ENCODE measurements at regions not wholly inside any gene's neighbourhood (a gene's known extent, or its start where the extent isn't known, plus 50 kb on each side); places are given as distances from the start of the nearest gene placed in this dataset.
"Not testable (repeated sequence)": the region's sequence is repeated elsewhere in the genome, so short reads cannot be mapped to it uniquely, and the experiment has no call there.

GRCh38 chr6:54440549-54440948, 132.3 kb downstream of the TINAG start:
- no peak for DNase-seq

DNA sequence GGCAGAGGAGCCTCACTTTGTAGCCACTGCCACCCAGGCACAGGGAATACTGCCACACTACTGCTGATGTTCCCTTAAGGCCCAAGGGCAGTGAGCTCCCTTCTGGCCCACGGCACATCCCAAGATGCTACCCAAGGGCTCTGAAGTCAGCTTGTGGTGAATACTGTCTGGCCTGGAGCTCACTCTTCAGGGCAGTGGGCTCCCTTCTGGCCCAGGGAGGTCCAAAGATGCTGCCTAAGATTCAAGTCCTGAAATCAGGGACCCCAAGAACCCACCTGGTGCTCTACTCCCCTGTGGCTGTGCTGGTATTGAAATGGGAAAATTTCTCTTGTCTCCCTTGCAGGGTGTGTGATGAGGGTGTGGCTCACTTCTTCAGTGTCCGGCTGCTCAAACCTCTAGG, 132.8 kb downstream of the TINAG start:
- no peak for DNase-seq

- DNase-seq = no peak
Observed at GRCh38 chr6:54441687-54442248, 133.5 kb downstream of the TINAG start.

DNA sequence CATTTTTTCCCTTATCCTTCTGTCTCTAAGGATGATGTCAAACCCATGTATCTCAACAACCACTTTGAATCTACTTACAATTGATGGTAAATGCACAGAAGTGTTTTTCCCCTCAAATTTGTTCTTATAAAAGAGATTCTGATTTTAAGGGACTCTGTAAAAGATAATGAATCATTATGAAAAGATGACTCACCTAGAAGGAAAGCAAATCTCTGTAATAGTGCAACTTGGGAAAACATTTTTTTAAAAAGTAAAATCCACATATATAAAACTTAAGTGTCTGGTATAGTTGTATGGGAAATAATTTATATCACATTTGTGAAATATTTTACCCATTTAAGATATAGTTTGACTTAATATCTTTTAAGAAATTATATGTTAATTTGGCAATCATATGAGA, 137.0 kb downstream of the TINAG start:
- no peak for DNase-seq

DNA sequence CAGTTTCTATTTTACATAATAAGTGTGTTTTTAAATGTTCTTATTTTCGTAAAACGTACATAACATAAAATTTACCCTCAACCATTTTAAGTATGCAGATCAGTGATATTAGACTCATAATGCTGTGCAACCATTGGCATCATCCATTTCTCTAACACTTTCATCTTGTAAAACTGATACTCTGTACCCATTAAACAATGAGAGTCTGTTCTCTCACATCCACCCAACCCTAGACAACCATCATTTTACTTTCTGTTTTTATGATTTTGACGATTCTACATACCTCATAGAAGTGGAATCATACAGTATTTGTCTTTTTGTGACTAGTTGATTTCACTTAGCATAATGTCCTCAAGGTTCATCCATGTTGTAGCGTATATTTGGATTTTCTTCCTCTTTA, 140.4 kb downstream of the TINAG start:
- no peak for DNase-seq

DNA sequence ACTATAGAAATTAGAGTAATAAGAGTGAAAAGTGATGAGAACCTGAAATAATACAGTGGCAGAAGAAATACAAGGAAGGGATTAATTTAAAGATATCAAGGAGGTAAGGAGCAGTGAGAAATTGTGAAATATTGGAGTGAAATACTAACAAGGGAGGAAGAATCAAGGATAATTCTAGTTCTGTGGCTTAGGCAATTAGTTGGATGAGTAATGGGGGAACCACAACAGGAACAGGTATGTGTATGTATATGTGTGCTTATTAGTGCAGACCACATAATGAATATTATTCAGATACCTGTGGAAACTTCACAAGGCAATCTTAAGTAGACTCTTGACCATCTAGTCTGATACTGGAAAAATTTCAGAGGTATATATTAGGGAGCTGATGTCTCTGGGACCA, 143.3 kb downstream of the TINAG start:
- DNase-seq = no peak

GRCh38 chr6:54463354-54464024, 155.2 kb downstream of the TINAG start:
- no peak for DNase-seq

DNA sequence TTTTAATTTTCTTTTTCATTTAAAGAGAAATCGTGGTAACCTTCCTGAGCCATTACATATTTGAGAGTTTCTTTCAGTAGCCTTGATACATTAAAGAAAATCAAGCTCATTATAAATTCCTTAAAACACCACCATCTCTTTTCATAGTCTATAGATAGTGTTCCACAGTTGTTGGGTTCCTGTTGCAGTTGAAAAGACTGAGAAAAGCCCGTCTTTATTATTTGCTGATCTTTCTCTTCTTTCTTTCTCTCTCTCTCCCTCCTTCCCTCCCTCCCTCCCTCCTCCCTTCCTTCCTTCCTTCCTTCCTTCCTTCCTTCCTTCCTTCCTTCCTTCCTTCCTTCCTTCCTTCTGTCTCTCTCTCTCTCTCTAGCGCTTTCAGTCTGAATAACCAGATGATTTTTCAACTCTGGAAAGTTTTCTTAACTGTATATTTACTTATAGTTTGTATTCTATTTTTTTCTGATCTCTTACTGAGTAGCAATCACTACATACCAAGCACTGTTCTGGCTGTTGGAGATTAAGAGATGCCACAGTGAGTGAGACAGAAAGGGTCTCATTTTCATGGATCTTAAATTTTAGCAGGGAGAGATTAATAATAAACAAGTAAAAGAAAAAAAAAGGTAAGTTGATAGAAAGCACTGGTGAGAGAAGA, 157.5 kb downstream of the TINAG start:
- no peak for DNase-seq

GRCh38 chr6:54467384-54467783, 159.1 kb downstream of the TINAG start:
- no peak for DNase-seq

GRCh38 chr6:54473328-54473727, 165.1 kb downstream of the TINAG start:
- no peak for DNase-seq

DNA sequence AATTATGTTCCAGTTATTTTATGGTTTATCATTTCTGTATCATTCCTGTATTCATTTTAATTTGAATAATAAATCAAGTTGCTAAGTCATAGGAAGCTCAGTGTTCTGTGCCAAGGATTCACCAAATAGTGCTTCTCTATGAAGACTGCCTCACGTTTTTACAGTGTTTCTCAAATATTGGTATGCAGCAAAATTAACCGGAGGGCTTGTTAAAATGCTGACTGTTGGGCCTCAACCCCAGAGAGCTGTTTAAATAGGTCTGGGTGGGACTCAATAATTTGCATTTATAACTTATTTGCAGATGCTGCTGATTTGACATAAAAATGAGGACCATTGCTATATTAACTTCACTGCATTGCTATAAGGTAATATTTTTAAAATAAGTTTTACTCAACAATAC, 166.7 kb downstream of the TINAG start:
- DNase-seq = no peak

DNA sequence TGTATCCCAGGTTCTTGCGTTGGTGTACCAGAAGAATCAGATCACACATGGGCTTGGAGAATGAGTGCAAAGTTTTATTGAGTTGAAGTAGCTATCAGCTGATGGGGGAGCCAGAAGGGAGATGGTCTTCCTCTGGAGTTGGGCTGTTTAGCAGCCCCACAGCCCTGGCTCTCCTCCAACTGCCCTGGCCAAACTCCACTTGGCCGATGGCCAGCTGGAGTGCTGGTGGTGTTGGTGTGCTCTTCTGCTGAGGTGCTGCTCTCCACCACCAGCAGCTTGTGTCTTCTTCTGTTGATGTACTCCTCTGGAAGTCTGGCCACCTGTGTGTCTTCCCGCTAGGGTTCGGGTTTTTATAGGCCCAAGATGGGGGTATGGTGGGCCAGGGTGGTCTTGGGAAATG, 172.8 kb downstream of the TINAG start:
- no peak for DNase-seq

- DNase-seq = no peak
Observed at GRCh38 chr6:54491431-54491830, 183.2 kb downstream of the TINAG start.

DNA sequence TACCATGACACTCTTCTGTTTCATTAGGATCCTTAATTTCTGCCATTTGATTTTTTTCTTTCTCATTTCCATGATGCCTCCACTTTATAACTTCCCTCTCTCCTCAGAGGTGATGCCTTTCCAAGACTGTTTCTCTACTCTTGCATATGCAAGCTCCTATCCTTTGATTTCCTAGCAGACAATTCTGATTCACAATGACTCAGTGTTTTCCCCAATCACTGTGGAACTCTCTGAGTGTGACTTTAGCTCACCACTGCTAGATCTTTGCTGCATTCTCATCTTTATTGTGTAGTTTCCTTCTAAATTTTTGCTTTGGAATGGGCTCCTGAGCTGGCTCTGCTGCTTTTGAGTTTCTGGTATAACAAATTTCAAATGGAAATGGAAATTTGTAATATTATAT, 184.9 kb downstream of the TINAG start:
- no peak for DNase-seq

DNA sequence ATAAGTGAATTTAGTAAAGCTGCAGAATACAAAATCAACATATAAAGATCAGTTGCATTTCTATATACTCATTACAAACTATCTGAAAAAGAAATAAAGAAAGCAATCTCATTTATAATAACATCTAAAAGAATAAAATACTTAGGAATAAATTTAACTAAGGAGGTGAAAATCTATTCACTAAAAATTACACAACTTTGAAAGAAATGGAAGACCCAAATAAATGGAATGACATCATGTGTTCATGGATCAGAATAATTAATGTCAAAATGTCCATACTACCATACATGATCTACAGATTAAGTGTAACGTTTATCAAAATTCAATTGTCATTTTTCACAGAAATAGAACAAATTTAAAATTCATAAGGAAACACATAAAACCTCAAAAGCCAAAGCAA, 194.9 kb downstream of the TINAG start:
- DNase-seq = no peak

GRCh38 chr6:54515013-54515412, 206.8 kb downstream of the TINAG start:
- DNase-seq = peak; percentile 9

DNA sequence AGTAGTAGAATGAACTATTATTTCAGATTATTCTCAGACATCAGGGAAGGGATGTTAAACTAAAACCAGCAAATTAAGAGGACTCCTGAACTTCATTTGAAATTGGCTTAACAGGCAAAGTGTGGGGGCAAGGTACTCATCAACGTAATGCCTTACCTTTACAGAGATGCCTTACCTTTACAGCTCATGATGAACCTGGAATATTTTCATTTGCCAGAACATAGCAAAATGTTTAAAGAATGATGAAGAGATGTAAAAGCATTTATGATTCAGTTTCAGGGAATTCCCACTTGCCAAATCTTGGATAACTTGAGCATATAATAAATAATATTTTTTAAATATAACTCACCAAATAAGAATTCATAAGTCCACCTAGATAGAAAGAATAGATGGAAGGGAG, 207.5 kb downstream of the TINAG start:
- no peak for DNase-seq

GRCh38 chr6:54516321-54516720, 208.1 kb downstream of the TINAG start:
- no peak for DNase-seq

DNA sequence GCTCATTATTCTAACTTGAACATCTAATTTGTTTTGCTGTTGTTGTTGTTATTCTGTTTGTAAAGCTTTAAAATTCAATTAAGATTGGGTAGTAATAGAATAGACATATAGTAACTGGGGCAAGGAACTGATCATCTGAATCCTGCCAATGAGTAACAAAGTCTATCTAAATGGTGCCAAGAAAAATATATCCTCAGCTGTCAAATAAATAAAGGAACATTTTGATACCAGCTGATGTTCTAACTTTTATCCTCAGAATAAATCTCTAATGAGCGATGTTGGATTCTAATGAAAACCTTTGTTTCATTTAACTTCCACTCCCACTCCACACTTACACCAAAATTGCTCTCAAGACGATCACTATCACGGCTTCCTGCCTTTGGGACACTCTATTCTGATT, 210.9 kb downstream of the TINAG start:
- no peak for DNase-seq

DNA sequence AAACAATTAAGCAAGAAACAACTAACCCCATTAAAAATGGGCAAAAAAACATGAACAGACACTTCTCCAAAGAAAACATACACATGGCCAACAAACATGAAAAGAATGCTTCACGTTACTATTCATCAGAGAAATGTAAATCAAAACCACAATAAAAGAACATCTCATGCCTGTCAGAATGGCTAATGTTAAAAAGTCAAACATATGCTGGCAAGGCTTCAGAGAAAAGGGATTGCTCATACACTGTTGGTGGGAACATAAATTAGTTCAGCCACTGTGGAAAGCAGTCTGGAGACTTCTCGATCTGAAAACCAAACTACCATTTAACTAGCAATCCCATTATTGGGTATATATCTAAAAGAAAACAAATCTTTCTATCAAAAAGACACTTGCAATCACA, 217.5 kb downstream of the TINAG start:
- no peak for DNase-seq

- no peak for DNase-seq
Observed at GRCh38 chr6:54533567-54533966, 225.3 kb downstream of the TINAG start.

- no peak for DNase-seq
Observed at GRCh38 chr6:54535568-54535967, 227.3 kb downstream of the TINAG start.

DNA sequence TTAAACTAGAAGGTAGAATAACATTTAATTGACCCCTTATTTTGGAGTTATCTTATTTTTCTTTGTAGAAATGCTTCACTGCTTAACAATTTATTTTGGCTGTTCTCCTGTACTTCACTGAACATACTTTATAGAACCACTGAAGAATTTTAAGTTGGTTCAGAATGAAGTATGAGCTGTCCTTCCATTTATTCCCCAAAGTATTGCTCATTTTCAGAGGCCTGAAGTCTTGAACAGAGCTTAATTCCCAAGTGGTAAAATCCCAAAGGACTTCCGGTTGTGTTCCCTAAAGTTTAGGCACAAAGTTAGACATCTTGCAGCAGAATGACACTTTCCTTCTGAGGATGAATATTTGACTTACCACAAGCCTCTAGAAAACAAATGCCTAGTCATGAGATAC, 233.3 kb downstream of the TINAG start:
- no peak for DNase-seq

- DNase-seq = no peak
Observed at GRCh38 chr6:54559136-54559535, 250.9 kb downstream of the TINAG start.

- DNase-seq = not testable (repeated sequence)
Observed at GRCh38 chr6:54564188-54564587, 255.9 kb downstream of the TINAG start.

All from NCI-H510A (cell line).